Kasumi-1 (cell line): ENCODE measurements at regions not wholly inside any gene's neighbourhood (a gene's known extent, or its start where the extent isn't known, plus 50 kb on each side); places are given as distances from the start of the nearest gene placed in this dataset.
"Not testable (repeated sequence)": the region's sequence is repeated elsewhere in the genome, so short reads cannot be mapped to it uniquely, and the experiment has no call there.

ENCODE experiments used
- DNase-seq, 2 experiments: peaks; one replicate each; lab custom pipeline; 2025; lab: John Stamatoyannopoulos, UW

DNA sequence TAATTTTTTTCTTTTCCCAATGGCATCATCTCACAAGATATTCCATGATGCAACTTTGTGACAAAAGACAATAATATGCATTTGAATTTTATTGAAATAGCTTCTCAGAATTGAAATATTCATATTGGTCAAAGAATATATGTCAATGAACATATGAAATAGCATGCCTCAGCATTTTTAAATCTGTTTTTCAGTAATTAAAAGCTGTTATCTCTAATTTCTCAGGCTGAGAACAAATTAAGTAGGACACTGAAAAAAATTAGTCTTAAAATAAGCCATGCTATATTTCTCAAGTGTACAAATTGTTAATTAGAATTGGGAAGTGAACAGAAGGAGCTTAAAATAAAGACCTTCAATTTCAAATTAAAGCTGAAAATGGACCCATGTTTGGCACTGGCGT lies 570.1 kb downstream of the MFSD1 start:
- no peak for DNase-seq

DNA sequence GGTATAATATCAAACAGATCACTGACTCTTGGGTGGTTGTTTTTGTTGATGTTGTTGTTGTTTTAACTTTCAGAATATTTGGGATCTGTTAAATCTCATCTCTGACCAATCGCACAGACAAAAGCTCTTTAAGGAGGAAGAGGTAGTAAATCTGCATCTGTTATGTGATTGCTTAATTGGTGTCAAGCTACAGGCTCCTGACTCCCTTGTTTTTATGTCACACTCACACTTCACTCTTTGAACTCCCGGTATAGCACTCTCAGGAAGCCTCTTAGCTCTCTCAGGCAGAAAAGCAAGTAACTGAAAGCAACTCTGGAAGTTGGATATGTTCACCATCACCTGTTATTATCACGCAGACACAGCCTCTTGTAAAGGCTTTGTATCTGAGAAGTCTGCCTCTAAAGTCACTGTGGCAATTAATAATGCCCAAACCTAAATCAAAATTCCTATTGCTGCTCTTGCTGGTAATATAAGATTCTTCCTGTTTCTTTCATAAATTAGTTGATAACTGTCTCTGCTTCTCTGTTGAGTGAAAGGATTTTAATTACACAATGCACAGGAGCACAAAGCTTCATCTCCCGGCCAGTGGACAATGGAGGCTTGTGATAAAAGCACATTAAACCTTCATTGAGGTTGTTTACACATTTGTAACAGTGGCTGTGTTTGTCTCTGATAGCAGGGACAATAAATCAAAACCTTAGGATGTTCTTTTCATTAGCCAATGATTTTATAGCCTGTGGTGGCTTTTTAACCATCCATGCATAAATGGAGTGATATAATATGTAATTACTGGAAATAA lies 576.7 kb downstream of the MFSD1 start:
- no peak for DNase-seq

DNA sequence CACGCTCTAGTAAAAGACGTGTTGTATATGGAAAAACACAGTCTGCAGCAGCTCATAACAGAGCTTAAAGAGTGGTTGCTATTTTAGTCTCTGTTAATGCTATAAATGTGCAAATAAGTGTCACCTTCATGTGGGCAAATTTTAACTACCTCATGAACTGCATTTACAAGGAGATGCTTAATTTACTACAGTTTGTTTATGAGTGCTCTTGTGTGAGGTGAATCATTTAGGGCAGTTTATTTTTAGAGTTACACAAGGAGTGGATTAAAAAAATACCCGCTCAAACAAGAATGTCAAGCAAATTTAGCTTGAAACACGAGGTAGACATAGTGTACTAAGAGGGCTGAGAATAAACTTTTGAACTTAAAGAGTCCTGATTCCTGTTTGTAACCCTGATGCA lies 579.0 kb downstream of the MFSD1 start:
- DNase-seq = no peak

DNA sequence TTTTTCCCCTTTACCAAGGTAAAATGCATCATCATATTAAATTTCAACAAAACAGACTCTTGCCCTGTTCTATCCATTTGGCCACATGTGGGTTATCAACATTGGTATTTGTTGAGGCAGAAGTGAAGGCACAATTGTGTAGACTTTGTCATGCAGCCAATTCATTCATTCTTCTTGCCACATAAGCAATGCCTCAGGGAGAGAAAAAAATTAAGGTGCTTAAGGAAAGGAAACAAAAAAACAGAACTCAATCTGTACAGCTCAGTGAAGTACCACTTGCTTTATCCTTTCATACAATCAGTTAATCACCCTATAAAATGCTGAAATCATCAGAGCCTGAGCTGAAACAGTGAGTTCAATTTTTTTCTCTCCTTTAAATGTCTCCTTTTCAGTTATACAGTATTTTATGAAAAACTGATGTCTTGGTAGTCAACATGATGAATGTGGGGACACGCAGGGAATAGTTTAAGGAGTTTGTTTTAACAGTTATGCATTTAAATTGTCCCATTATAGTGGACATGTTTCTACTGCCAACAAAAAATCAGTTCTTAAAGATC lies 588.9 kb downstream of the MFSD1 start:
- no peak for DNase-seq

DNA sequence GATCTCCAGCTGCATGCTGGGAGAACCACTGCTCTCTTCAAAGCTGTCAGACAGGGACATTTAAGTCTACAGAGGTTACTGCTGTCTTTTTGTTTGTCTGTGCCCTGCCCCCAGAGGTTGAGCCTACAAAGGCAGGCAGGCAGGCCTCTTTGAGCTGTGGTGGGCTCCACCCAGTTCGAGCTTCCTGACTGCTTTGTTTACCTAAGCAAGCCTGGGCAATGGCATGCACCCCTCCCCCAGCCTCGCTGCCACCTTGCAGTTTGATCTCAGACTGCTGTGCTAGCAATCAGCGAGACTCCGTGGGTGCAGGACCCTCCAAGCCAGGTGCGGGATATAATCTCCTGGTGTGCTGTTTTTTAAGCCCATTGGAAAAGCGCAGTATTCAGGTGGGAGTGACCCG lies 591.0 kb upstream of the IL12A start:
- not testable (repeated sequence) for DNase-seq

DNA sequence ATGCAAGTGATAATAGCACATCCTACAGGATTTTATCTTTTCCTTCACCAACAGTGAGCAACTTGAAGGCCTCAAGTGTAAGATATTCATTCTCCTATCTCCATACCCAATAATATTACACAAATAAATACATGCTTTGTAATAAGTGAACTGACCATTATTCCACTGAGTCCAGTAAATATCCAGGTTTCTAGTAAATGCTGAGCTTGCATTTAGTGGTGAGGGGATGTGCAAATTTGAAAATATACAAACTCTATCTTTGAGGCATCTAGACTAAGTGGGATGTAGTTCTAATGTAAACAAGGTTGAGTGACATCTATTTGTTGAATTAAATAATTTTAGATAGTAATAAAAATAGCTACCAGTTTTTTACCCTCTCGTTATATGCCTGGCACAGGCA lies 587.6 kb upstream of the IL12A start:
- DNase-seq = no peak

DNA sequence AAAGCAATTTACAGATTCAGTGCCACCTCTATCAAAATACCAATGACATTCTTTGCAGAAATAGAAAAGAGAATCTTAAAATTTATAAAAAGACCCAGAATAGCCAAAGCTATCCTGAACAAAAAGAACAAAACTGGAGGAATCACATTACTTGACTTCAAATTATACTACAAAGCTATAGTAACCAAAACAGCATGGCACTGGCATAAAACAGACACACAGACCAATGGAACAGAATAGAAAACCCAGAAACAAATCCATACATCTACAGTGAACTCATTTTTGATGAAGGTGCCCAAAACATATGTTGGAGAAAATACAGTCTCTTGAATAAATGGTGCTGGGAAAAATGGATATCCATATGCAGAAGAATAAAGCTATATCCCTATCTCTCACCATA lies 578.9 kb upstream of the IL12A start:
- not testable (repeated sequence) for DNase-seq

DNA sequence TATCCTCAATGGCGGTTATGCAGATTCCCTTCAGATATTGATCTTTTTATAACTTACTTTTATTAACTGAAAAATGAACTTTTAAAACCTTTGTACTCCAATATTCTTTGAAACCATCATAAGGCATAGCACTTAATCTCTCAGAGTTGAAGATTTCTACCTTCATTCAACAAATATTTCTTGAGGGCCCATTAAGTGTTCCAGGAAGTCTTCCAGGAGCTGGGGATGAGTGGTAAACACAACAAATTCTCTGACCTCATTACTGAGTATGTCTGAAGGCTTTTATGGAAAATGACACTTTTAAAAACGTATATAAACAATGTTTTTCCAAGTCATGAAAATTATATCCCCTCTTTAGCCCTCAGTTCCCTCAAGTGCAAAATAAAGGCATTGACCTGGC lies 575.3 kb upstream of the IL12A start:
- DNase-seq = no peak

DNA sequence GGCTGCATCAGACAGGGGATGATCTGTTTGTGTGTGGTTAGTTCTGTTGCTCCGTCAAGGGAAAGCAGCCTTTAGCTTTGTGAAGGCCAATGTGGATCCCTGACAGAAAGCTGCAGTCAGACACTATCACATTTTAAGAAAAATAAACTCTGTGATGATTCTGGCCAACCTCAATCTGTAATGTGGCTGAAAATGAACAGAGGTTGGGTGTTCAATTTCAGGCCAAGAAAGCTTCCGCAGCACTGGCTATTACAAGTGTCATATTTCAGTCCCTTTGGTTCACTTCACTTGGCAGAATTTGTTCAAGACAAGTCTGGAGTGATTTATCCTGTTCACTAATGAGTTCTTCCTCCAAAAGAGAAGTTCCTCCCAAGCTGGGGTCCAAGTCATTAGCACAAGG lies 571.8 kb upstream of the IL12A start:
- no peak for DNase-seq

DNA sequence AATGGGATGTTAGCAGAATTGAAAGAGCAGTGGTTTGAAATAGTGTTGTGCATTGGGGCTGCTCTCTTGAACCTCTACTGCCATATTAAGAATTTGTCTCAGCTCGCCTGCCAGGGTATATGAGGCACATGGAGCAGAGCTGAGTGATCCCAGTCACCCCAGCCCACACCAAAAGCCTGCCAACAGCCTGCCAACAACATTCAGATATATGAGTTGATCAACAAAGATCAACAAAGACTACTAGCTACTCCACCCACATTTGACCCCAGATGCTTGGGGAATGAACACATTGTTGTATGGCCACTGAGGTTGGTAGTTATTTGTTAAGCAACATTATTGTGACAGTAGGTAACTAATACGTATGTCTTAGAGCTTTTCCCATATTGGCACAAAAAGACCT lies 570.9 kb upstream of the IL12A start:
- no peak for DNase-seq

DNA sequence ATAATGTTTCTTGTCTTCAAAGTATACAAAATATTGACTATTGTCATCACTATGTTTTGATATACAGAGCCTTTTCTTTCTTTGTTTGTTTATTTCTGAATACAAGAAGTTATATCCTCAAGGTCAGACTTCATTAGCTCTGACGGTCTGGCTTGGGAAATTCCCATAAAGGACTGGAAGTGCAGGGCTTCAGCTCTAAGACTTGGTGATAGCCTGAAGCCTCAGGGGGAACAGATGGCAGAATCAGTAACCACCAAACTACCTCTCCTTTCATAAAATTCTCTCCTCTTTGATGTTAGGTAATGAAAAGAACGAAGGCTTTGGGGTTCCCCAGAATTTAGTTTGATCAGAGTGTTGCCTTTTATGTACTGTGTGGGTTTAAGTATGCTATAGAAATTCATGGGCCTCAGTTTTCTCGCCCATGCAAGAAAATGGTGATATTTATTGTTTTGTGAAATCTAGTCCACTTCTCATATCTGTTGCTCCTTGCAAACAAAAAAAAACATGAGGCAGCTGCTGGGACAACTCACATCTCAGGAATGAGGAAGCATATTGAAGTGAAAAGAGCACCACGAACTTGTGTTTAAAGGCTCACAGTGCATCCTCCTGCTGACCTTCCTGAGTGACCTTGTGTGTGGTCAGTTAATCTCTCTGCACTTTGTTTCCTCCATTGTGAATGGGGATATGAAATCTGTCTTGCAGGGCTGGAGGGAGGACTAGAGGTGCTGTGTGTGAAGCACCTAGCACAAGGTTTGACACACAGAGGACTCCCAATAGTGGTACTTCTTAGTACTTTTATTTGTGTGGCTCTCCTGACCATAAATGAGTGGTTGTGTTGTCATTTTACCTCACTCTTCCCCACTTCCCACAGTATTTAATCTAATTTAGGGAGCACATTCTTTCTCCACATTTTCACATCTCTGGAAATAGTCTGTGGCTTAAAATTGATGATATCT lies 569.8 kb upstream of the IL12A start:
- no peak for DNase-seq

DNA sequence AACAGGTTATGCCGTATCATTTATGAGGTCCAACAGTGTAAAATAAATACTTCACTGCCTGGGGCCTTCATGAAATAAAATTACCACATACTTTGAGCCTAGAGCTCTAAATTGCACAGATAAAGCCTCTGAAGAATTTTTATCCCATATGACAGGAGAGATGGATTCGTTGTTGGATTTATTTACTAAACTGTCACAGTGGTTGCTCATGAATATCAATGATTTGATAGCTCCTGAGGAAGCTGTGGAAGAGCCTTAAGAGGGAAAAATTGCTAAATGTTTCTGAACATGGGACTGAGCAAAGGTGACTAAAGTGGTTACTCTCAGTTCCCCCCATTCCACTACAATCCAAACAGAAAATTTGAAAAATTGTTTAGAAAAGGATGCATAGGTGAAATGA lies 558.9 kb upstream of the IL12A start:
- DNase-seq = no peak

DNA sequence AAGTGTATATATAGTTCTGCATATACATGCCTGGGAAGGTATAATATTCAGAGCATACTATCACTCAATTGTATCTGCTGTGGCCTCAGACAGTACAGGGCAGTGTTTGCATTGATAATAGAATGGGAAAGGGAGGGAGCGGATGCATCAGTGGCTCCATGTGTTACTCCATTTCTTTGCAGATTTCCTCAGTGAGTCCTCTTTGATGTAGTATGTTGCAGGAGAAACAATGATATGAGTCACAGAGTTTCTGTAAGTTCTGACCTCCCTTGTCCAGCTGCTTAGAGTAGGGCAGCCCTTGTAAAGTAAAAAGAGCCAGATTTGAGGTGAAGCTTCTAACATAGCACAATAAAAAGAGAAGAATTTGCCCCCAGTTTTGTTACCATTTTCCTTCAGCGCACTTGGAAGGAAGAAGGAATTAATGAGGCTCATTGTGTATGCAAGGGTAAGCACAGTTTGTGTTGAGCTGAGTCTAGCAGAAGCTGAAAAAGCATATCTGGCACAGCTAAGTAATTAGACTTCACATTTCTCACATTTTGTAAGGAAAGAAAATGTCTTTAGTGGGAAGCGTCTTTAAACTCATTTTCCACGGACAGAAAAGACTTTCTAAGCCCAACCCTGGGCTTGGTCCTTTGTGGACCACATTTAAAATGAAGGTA lies 555.8 kb upstream of the IL12A start:
- no peak for DNase-seq

DNA sequence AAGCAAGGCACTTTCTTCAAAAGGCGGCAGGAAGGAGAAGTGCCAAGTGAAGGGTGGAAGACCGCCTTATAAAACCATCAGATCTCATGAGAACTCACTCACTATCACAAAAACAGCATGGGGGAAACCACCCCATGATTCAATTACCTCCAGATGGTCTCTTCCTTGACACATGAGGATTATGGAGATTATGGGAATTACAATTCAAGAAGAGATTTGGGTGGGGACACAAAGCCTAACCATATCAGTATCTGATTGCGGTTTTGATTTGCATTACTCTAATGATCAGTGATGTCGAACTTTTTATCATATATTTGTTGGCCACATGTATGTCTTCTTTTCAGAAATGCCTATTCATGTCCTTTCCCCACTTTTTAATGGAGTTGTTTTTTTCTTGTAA lies 549.3 kb upstream of the IL12A start:
- DNase-seq = no peak

DNA sequence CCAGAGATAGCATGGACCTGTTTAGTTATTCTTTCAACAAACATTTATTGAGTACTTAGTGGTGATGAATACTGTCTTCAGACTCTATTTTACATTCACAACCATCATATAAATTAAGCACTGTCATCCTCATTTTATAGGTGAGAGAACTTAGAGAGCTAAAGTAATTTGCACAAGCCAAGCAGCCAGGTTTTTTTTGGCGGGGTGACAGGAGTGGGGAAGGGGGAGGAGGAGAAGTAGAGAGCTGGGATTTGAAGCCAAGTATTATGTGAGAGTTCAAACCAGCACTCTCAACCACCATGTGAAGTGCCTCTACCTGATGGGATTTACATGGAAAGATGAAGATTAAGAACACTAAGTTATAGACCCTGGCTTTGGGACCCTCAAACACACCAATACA lies 547.4 kb upstream of the IL12A start:
- no peak for DNase-seq

DNA sequence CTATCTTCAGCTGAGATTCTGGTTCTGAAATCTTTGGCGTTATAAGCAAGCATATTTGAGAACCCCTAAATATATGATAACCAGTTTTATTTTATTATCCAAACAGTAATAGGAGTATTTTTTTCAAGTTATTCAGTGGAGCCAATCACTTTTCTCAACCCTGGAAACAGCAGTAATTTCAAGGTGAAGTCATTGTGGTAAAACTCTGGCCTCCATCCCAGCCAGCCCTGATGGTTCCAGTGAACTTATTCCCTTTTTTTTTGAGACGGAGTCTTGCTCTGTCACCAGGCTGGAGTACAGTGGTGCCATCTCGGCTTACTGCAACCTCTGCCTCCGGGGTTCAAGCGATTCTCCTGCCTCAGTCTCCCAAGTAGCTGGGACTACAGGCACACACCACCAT lies 545.4 kb upstream of the IL12A start:
- no peak for DNase-seq

DNA sequence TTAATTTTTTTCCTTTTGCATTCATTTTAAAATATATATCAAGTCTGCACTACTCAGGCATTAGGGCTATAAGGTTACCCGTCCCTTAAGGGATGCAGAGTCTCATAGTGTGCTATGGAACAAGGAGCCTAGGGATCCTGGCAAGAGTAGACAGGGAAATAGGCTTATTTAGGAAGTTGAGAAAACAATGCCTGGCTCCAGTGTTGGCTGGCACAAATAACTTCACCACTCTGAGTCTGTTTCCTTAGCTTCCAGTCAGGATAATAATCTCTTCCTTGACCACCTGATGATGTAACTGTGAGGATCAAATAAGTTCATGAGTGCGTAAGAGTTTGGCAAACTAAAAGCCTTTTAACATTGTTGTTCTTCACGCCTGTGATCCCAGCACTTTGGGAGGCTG lies 540.8 kb upstream of the IL12A start:
- DNase-seq = no peak

DNA sequence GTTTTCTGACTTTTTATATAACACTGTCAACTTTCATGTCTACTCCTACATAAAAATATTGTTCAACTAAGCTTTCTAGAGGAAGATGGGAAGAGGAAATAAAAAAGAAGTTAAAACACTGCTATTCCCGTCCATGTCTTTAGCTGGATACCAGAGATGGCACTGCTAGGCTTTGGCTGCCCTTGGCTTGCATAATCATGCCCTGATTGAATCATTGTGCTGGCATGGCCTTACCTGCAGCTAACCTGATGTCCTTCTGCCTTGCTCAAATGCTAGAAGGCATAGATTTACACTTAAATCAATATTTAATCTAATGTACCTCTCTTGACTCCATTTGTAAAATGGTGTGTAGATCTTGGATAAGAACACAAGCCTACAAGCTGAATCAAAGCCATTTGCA lies 539.7 kb upstream of the IL12A start:
- no peak for DNase-seq

DNA sequence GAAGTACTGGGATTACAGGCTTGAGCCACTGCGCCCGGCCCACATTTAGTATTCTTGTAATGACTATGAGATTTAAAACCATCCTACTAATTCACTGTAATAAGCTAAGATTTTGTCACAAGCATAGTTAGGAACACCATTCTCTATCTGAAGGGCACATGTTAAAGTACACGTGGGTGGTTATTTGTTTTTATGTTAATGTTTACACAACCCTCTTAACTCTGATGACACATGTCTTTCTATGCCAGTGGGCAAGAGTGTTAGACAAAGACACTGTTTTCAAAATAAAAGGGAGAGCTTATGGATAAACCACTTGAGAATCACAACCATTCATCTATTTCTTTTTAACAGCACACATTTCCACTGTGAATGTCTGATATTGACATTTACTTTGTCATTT lies 537.6 kb upstream of the IL12A start:
- DNase-seq = no peak

DNA sequence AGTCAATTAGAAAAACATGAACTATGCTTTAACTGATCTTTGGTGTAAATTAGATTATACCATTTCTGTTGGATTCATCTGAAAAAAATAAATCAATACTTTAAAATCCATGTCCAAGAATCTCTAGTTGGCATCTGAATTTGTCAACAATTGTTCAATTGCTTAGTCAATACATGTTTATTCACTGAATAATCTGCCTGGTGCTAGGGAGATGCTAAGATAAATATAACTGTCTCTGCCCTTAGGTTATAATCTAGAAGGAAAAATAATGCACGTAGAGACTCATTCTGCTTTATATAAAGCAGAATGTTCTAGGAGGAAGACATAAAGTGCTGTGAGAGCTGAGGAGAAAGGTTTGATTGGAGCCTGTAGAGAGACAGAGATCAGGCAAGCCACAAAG lies 537.2 kb upstream of the IL12A start:
- no peak for DNase-seq

DNA sequence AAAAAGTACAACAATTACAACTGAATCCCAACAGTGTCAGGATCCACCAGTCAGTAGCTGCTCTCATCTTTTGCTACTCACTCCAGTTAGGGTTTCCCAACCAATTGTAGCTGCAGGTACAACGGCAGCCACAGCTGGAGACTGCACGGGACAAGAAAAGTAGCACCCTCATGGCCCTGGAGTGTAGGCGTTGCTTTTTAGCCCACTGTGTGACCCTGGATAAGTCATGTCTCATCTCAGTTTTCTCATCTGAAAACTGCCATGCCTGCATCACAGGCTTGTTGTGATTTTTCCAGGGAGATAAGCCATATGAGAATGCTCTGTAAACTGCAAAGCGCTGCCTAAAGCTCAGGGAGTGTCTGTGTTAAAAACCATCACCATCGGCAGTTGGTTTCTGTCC lies 535.6 kb upstream of the IL12A start:
- no peak for DNase-seq

DNA sequence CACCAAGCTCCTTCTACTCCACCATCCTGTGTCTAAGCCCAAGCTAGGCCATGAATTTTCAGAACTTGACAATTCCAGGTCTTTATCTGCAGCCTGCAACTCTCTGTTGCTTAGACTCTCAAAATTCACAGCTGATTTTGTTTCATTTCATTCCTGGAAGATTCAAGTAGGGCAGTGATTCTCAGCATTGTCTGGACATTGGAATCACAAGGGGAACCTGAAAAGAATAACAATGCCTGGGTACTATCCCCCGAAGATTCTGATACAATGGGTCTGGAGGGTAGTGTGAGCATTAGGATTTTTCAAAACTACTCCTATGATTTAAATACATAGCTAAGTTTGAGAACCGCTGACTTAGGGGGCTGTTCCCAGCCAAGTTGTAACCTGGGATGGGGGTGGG lies 534.7 kb upstream of the IL12A start:
- DNase-seq = no peak
